ENCODE measurements at regions not wholly inside any gene's neighbourhood (a gene's known extent, or its start where the extent isn't known, plus 50 kb on each side); places are given as distances from the start of the nearest gene placed in this dataset.

GRCh38 chr17:62913991-62914570 is 52.0 kb upstream of the TANC2 start:
- H3K4me1 ChIP-seq (ENCODE audit: low read length) = no peaks in the 10 kb centered on the region
- H3K27me3 ChIP-seq (replicated peaks; ENCODE audit: insufficient read depth, low read length) = no peaks in the 10 kb centered on the region
- H4K20me1 ChIP-seq (ENCODE audit: insufficient read depth, low read length) = no peaks in the 10 kb centered on the region
- no peak overlapping the region for H2AFZ ChIP-seq (ENCODE audit: low read length)
- H3K9me2 ChIP-seq (replicated peaks; ENCODE audit: insufficient read depth, low read length) = no peaks in the 10 kb centered on the region
- H3K79me2 ChIP-seq (ENCODE audit: low read length) = no peaks in the 10 kb centered on the region
- H3K36me3 ChIP-seq (replicated peaks; ENCODE audit: insufficient read depth, low read length) = no peaks in the 10 kb centered on the region
- H3K9ac ChIP-seq (ENCODE audit: low read length) = no peak overlapping the region
- no peak for TF ChIP-seq EZH2phosphoT487 (IDR thresholded peaks at IDR 0.05; ENCODE audit: low read length)
- no peak for TF ChIP-seq EZH2 (optimal IDR thresholded peaks at IDR 0.05; ENCODE audit: low read depth, low read length)
- no peak for TF ChIP-seq CTCF (IDR thresholded peaks at IDR 0.05; ENCODE audit: low read length)
- H3K27ac ChIP-seq (ENCODE audit: low read length) = no peak overlapping the region
- no peaks in the 10 kb centered on the region for H3K9me3 ChIP-seq (replicated peaks; ENCODE audit: insufficient read depth, low read length)
- H3K4me2 ChIP-seq (ENCODE audit: low read depth, low read length) = no peak overlapping the region
- no peaks in the 10 kb centered on the region for H3F3A ChIP-seq (ENCODE audit: insufficient read depth, low read length)
- no peak for DNase-seq
- no peak overlapping the region for H3K4me3 ChIP-seq (ENCODE audit: low read length)

- Histone ChIP-seq H3K27me3 (replicated peaks; ENCODE audit: insufficient read depth, low read length) (no peaks in the 10 kb centered on the region), H3K36me3 (replicated peaks; ENCODE audit: insufficient read depth, low read length) (no peaks in the 10 kb centered on the region), H3K4me2 (ENCODE audit: low read depth, low read length) (no peak overlapping the region), H2AFZ (ENCODE audit: low read length) (no peak overlapping the region), H3K4me1 (ENCODE audit: low read length) (no peaks in the 10 kb centered on the region), H3K9me2 (replicated peaks; ENCODE audit: insufficient read depth, low read length) (no peaks in the 10 kb centered on the region), H3K27ac (ENCODE audit: low read length) (no peak overlapping the region), H3K9ac (ENCODE audit: low read length) (no peak overlapping the region), H3K79me2 (ENCODE audit: low read length) (no peaks in the 10 kb centered on the region), H4K20me1 (ENCODE audit: insufficient read depth, low read length) (no peaks in the 10 kb centered on the region), H3K9me3 (replicated peaks; ENCODE audit: insufficient read depth, low read length) (no peaks in the 10 kb centered on the region), H3K4me3 (ENCODE audit: low read length) (no peak overlapping the region), H3F3A (ENCODE audit: insufficient read depth, low read length) (no peaks in the 10 kb centered on the region)
- DNase-seq = no peak
- no peak for TF ChIP-seq EZH2phosphoT487 (IDR thresholded peaks at IDR 0.05; ENCODE audit: low read length)
- TF ChIP-seq EZH2 (optimal IDR thresholded peaks at IDR 0.05; ENCODE audit: low read depth, low read length) = no peak
- no peak for TF ChIP-seq CTCF (IDR thresholded peaks at IDR 0.05; ENCODE audit: low read length)
Measured at GRCh38 chr17:62912363-62912762, 53.7 kb upstream of the TANC2 start.

GRCh38 chr17:62911114-62911513 is 54.9 kb upstream of the TANC2 start:
- Histone ChIP-seq H4K20me1 (ENCODE audit: insufficient read depth, low read length) (no peaks in the 10 kb centered on the region), H3K4me2 (ENCODE audit: low read depth, low read length) (no peak overlapping the region), H3K4me1 (ENCODE audit: low read length) (no peaks in the 10 kb centered on the region), H3K27me3 (replicated peaks; ENCODE audit: insufficient read depth, low read length) (no peaks in the 10 kb centered on the region), H3K79me2 (ENCODE audit: low read length) (no peaks in the 10 kb centered on the region), H3K27ac (ENCODE audit: low read length) (no peak overlapping the region), H3F3A (ENCODE audit: insufficient read depth, low read length) (no peaks in the 10 kb centered on the region), H3K9ac (ENCODE audit: low read length) (no peak overlapping the region), H3K4me3 (ENCODE audit: low read length) (no peak overlapping the region), H3K9me3 (replicated peaks; ENCODE audit: insufficient read depth, low read length) (no peaks in the 10 kb centered on the region), H2AFZ (ENCODE audit: low read length) (no peak overlapping the region), H3K9me2 (replicated peaks; ENCODE audit: insufficient read depth, low read length) (no peaks in the 10 kb centered on the region), H3K36me3 (replicated peaks; ENCODE audit: insufficient read depth, low read length) (no peaks in the 10 kb centered on the region)
- DNase-seq = no peak
- TF ChIP-seq EZH2 (optimal IDR thresholded peaks at IDR 0.05; ENCODE audit: low read depth, low read length) = no peak
- TF ChIP-seq EZH2phosphoT487 (IDR thresholded peaks at IDR 0.05; ENCODE audit: low read length) = no peak
- TF ChIP-seq CTCF (IDR thresholded peaks at IDR 0.05; ENCODE audit: low read length) = no peak

Data from MM.1S (cell line).